Activated T-helper 2 cell treated with anti-CD3 and anti-CD28 coated beads, Interferon-gamma antibody, Interleukin-2, Interleukin-4, amounts not matched to agents 10 μg/mL and 5 μg/mL and 100 μg/mL, durations not matched to agents 14 hours and 24 hours and 36 hours (primary cell): ENCODE measurements at regions not wholly inside any gene's neighbourhood (a gene's known extent, or its start where the extent isn't known, plus 50 kb on each side); places are given as distances from the start of the nearest gene placed in this dataset.
"Not testable (repeated sequence)": the region's sequence is repeated elsewhere in the genome, so short reads cannot be mapped to it uniquely, and the experiment has no call there.

Source experiments
- DNase-seq: peaks from one replicate; pipeline ENCODE4 v3.0.0; 2021; ENCODE audit warnings: low spot score
- H3K27ac Mint-ChIP-seq: one replicate; pipeline ENCODE4 v1.8.0; 2021; ENCODE audit warnings: mixed read lengths
- H3K27me3 Mint-ChIP-seq: one replicate; pipeline ENCODE4 v1.8.0; 2021; ENCODE audit warnings: low read depth, mixed read lengths
- H3K36me3 Mint-ChIP-seq: one replicate; pipeline ENCODE4 v1.8.0; 2021; ENCODE audit warnings: low read depth, mixed read lengths
- H3K4me1 Mint-ChIP-seq: one replicate; pipeline ENCODE4 v1.8.0; 2021; ENCODE audit warnings: low read depth, mixed read lengths
- H3K4me3 Mint-ChIP-seq: one replicate; pipeline ENCODE4 v1.8.0; 2021; ENCODE audit warnings: low read depth, mild to moderate bottlenecking, moderate library complexity, mixed read lengths
- H3K9me3 Mint-ChIP-seq: one replicate; pipeline ENCODE4 v1.8.0; 2021; ENCODE audit warnings: mixed read lengths
- intact Hi-C: fragments of 100-400 bp; cut with micrococcal nuclease; formaldehyde crosslinking; loops from one replicate; pipeline ENCODE4 v1.15.1; 2023

DNA sequence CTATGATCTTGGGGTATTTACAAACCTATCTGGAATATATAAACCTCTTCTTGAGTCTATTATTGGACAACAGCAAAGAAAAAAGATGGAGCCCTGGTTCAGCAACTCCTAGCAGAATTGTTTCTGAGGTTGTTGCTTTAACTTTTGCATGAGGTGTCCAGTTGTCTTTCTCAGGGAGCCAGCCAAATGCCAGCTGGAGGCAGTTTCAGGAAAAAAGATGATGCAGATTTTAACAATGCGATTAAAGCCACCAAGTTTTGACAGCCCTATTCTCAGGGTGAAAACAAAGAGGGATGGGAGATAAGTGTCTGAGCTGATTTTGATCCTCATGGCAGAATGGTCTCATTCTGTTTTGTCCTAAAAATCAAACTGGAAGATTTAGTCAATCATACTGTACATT lies 181.6 kb upstream of the RASGRP1 start:
- intact Hi-C loops: no loop called here
- Mint-ChIP-seq H3K36me3 (no peaks in the 10 kb centered on the region), H3K27me3 (peaks cover 13% of the 10 kb centered on the region), H3K4me3 (no peak overlapping the region), H3K9me3 (no peaks in the 10 kb centered on the region), H3K4me1 (no peaks in the 10 kb centered on the region), H3K27ac (no peak overlapping the region)
- DNase-seq: no peak

DNA sequence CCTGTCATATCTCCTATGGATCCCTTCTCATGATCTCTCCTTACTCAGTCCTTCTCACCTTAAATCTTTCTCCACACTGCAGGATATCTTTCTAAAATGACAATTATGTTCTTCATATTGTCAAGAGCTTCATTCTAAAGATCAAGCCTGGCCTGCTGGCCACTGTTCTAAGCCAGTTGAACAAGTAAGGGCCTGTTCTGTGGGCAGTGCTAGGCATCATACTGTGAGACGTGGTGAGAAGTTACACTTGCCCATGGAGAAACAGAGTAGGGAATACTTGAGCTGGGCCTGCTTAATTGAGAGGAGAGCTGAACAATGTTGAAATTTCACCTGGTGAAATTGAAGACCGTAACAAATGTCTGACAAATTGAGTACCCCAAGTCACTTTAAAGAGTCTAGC lies 184.1 kb upstream of the RASGRP1 start:
- DNase-seq: no peak
- no peaks in the 10 kb centered on the region for H3K4me1 Mint-ChIP-seq
- no peak overlapping the region for H3K4me3 Mint-ChIP-seq
- H3K27ac Mint-ChIP-seq: no peak overlapping the region
- H3K27me3 Mint-ChIP-seq: peaks cover 11% of the 10 kb centered on the region
- H3K36me3 Mint-ChIP-seq: no peaks in the 10 kb centered on the region
- H3K9me3 Mint-ChIP-seq: no peaks in the 10 kb centered on the region
- intact Hi-C loops: no loop called here

DNA sequence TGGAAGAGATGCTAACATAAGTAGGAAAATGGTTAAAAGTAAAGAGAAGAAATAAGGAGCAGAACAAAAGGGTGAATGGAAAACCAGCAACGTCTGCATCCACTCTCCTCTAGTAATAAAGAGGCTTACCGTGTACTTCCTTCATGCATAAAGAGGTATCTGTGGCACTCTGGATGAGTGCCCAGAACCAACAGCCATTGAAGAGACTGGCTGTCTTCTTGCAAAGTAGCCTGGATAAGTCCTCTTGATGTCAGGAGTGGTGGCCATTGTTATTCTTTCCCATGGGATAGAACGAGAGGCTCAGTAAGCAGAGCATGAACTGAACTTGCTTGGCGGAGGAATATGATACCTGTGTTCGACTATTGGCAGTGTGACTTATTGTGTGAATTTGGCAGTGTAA lies 186.2 kb upstream of the RASGRP1 start:
- no peaks in the 10 kb centered on the region for H3K36me3 Mint-ChIP-seq

DNA sequence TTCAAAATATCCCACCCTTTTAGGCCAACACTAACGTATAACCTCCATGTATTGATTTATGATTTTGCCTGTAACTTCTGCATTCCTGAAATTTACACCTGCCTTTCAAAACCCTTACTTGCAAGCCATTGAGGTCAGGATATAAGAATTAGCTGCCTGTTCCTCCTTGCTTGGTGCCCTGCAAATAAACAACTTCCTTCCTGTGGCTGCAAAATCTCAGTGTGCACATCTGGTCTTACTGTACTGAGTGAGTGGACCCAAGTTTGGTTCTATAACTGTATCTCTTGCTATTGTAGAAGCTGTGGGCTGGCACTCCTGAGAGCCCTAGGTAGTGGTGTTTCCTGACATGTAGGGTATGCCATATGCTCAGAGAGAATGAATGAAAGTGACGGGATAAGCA lies 191.1 kb upstream of the RASGRP1 start:
- intact Hi-C loops: no loop called here
- H3K4me3 Mint-ChIP-seq: no peak overlapping the region
- H3K27ac Mint-ChIP-seq: no peak overlapping the region
- peaks cover 17% of the 10 kb centered on the region for H3K27me3 Mint-ChIP-seq
- H3K4me1 Mint-ChIP-seq: no peaks in the 10 kb centered on the region
- no peak for DNase-seq
- H3K36me3 Mint-ChIP-seq: no peaks in the 10 kb centered on the region
- no peaks in the 10 kb centered on the region for H3K9me3 Mint-ChIP-seq

More for the DNA sequence above, 186.2 kb upstream of the RASGRP1 start:
- intact Hi-C loops: no loop called here
- no peak overlapping the region for H3K4me3 Mint-ChIP-seq
- H3K27me3 Mint-ChIP-seq: peaks cover 8% of the 10 kb centered on the region
- no peaks in the 10 kb centered on the region for H3K9me3 Mint-ChIP-seq
- H3K27ac Mint-ChIP-seq: no peak overlapping the region
- no peak for DNase-seq
- no peaks in the 10 kb centered on the region for H3K4me1 Mint-ChIP-seq

DNA sequence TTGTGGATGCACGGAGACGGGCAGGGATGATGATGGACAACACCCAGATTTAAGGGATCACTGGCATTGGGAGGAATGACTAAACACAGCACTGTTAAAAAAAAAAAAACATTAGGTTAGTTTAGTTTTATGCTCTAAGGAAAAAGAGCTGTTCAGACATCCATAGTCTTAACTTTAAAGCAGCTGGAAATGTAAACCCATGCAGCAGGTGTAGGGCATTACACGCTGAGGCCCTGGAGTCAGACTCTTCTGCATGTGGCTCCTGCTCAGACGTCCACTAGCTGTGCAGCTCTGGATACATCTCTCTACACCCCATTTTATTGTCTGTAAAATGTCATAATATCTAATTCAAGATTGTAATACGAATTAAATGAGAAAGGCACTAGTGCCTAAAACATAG lies 191.8 kb upstream of the RASGRP1 start:
- Mint-ChIP-seq H3K27ac (no peak overlapping the region), H3K27me3 (peaks cover 17% of the 10 kb centered on the region), H3K9me3 (no peaks in the 10 kb centered on the region), H3K4me1 (no peaks in the 10 kb centered on the region), H3K36me3 (no peaks in the 10 kb centered on the region), H3K4me3 (no peak overlapping the region)
- DNase-seq: no peak
- intact Hi-C loops: no loop called here

DNA sequence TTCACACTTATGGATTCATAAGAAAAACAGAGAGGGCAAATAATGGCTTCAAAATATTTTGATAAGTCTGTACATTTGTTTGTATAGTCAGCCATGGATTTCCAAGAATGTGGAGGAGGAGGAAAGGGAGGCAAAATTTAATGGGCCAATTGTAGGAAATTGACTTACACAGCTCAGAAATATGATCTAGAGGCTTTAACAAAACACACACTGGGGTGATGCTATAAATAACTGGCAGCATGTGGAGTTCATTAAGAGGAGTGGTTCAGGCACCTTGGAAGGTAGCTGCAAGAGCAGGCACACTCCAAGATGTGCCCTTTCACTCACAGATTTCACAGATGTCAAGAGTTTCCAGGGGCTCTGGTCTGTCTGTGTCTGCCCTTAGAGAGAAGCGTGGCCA lies 193.4 kb upstream of the RASGRP1 start:
- Mint-ChIP-seq H3K9me3 (no peaks in the 10 kb centered on the region), H3K27me3 (peaks cover 19% of the 10 kb centered on the region), H3K4me3 (no peak overlapping the region), H3K36me3 (no peaks in the 10 kb centered on the region), H3K4me1 (no peaks in the 10 kb centered on the region), H3K27ac (no peak overlapping the region)
- intact Hi-C loops: no loop called here
- DNase-seq: no peak

DNA sequence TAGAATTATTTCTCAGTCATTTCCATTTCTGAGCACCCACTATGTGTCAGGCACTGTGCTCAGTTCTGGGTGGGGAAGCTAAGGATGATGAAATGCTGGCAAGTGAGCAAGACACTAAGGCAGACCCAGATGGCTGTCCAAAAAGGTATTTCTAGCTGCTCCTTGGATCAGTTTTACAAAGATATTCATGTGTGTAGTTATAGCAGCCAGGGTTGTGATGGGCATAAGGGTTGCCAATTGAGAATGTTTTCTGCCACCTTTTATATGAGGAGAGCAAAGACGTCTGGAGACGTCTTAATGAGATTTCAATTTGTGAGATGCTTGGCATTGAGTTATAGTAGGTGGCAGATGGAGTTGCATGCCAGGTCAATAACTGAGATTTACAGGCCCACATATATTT lies 197.1 kb upstream of the RASGRP1 start:
- Mint-ChIP-seq H3K4me1 (no peaks in the 10 kb centered on the region), H3K9me3 (no peaks in the 10 kb centered on the region), H3K27ac (no peak overlapping the region), H3K36me3 (no peaks in the 10 kb centered on the region), H3K27me3 (peaks cover 16% of the 10 kb centered on the region), H3K4me3 (no peak overlapping the region)
- DNase-seq: no peak
- intact Hi-C loops: no loop called here

DNA sequence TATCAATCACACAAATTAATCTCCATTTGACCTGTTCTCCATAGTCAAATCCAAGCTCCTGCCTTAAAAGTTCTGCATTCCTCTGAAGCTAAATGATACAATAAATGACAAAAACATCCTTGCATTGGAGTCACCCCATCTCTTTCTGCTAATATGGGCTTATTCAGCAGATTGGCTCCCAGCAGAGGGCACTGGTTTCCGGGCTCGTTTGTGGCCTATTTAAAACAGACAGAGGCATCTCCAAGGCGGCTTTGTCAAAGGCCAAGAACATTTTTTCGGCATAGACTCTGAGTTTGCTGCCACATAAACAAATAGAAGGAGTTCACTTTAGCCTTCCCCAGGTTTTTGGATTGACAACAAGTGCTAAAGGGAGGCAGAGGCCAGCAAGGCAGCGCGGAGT lies 204.4 kb upstream of the RASGRP1 start:
- peaks cover 6% of the 10 kb centered on the region for H3K27me3 Mint-ChIP-seq
- H3K4me1 Mint-ChIP-seq: no peaks in the 10 kb centered on the region
- no peaks in the 10 kb centered on the region for H3K36me3 Mint-ChIP-seq
- DNase-seq: no peak
- no peak overlapping the region for H3K27ac Mint-ChIP-seq
- no peak overlapping the region for H3K4me3 Mint-ChIP-seq
- H3K9me3 Mint-ChIP-seq: no peaks in the 10 kb centered on the region
- intact Hi-C loops: no loop called here

DNA sequence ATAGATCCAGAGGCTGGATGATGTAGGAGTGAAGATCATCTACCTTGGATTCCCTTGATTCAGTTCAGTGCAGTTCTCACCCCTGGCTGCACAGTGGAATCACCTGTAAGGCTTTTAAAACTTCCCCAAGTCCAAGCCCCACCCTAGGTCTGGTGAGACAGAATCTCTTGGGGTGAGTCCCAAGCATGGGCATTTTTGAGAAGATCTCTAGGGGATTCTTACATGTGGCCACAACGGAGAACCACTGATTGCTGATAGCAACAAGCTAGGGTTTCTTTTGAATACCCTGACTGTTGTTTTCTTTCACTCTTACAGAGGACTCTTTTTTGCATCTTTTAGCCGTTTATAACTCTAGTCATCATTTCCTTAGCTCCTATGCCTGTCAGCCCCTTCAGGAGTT lies 204.9 kb upstream of the RASGRP1 start:
- Mint-ChIP-seq H3K36me3 (no peaks in the 10 kb centered on the region), H3K27me3 (peaks cover 6% of the 10 kb centered on the region), H3K4me3 (no peak overlapping the region), H3K9me3 (no peaks in the 10 kb centered on the region), H3K4me1 (no peaks in the 10 kb centered on the region), H3K27ac (no peak overlapping the region)
- no peak for DNase-seq
- intact Hi-C loops: no loop called here

DNA sequence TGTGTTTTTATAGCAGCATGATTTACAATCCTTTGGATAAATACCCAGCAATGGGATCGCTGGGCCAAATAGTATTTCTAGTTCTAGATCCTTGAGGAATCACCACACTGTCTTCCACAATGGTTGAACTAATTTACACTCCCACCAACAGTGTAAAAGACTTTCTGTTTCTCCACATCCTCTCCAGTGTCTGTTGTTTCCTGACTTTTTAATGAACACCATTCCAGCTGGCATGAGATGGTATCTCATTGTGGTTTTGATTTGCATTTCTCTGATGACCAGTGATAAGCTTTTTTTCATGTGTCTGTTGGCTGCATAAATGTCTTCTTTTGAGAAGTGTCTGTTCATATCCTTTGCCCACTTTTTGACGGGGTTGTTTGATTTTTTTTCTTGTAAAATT lies 209.5 kb upstream of the RASGRP1 start:
- intact Hi-C loops, H3K9me3 Mint-ChIP-seq, H3K27ac Mint-ChIP-seq, DNase-seq, H3K4me3 Mint-ChIP-seq, H3K36me3 Mint-ChIP-seq, H3K4me1 Mint-ChIP-seq, H3K27me3 Mint-ChIP-seq: not testable (repeated sequence)

DNA sequence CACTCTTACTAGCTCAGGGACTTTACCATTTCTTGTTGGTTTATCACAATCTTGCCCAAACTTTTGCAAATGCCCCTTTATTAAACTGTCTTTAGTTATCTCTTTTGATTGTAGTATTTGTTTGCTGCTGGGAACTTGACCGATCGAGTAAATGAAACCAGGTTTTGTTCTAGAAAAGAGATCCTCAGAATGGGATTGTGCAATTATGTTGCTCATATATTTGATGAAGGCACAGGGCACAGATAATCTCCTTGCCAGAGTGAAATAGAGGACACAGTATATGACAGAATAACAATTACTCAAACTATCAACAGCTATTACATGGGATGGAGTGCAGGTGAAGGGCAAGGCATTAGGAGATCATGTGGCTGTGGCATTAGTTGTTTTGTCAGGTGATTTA lies 216.6 kb upstream of the RASGRP1 start:
- no peak for DNase-seq
- Mint-ChIP-seq H3K4me1 (no peaks in the 10 kb centered on the region), H3K4me3 (no peak overlapping the region), H3K9me3 (no peaks in the 10 kb centered on the region), H3K36me3 (no peaks in the 10 kb centered on the region), H3K27me3 (peaks cover 6% of the 10 kb centered on the region), H3K27ac (no peak overlapping the region)
- intact Hi-C loops: no loop called here

DNA sequence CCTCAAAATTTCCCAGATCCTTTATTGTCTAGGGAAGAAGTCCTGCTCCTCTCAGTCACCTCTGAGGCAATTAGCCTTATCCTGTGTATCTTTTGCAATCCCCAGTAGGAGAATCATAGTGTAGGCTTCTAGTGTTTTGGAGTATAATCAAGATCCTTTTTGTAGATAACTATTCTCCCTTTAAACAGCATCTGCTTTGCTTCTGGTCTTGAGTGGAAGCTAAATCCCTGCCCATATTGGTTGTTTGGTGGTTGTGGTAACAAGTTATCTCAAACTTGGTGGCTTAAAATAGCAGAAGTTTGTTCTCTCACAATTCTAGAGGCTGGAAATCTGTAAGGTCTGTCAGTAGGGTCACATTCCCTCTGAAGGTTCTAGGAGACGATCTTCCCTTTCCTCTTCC lies 217.5 kb upstream of the RASGRP1 start:
- H3K4me1 Mint-ChIP-seq: no peaks in the 10 kb centered on the region
- no peaks in the 10 kb centered on the region for H3K36me3 Mint-ChIP-seq
- DNase-seq: no peak
- no peaks in the 10 kb centered on the region for H3K9me3 Mint-ChIP-seq
- no peak overlapping the region for H3K27ac Mint-ChIP-seq
- no peak overlapping the region for H3K4me3 Mint-ChIP-seq
- H3K27me3 Mint-ChIP-seq: peaks cover 2% of the 10 kb centered on the region
- intact Hi-C loops: no loop called here

DNA sequence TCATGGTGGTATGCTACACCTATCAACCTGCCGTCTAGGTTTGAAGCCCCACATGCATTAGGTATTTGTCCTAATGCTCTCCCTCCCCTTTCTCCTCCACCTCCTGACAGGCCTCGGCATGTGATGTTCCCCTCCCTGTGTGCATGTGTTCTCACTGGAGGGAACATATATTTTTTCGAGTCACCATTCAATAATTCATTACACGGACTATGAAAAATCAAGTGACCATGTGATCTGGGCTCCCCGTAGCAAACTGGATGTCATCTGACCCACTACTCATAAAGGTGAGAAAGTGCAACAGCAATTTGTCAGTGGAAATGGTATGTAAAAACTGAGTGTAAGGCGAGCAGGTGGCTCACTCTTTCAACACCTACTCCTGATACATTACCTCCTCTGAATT lies 224.3 kb upstream of the RASGRP1 start:
- DNase-seq: no peak
- no peak overlapping the region for H3K27ac Mint-ChIP-seq
- H3K36me3 Mint-ChIP-seq: no peaks in the 10 kb centered on the region
- no peak overlapping the region for H3K4me3 Mint-ChIP-seq
- peaks cover 5% of the 10 kb centered on the region for H3K27me3 Mint-ChIP-seq
- H3K9me3 Mint-ChIP-seq: no peaks in the 10 kb centered on the region
- intact Hi-C loops: no loop called here
- no peaks in the 10 kb centered on the region for H3K4me1 Mint-ChIP-seq

DNA sequence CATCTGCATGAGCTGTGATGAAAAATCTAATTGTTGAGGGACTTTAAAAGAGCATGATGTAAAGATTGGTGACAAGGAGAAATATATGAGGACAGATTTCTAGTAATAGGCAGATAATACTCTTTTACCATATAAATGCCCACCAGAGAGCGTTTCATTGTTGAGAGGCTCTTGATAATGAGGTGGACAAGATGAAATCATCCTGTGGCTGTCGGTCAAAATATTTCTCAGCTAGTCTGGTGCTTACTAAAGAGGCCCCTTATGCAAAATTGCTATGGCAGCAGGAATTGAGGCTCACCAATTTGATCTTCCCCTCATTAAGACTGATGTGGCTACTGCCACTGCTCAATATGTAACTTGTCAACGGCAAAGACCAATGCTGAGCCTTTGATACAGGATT lies 225.0 kb upstream of the RASGRP1 start:
- intact Hi-C loops: no loop called here
- H3K4me1 Mint-ChIP-seq: no peaks in the 10 kb centered on the region
- H3K9me3 Mint-ChIP-seq: no peaks in the 10 kb centered on the region
- no peak for DNase-seq
- H3K36me3 Mint-ChIP-seq: no peaks in the 10 kb centered on the region
- peaks cover 5% of the 10 kb centered on the region for H3K27me3 Mint-ChIP-seq
- no peak overlapping the region for H3K4me3 Mint-ChIP-seq
- no peak overlapping the region for H3K27ac Mint-ChIP-seq
